ENCODE measurements at regions not wholly inside any gene's neighbourhood (a gene's known extent, or its start where the extent isn't known, plus 50 kb on each side); places are given as distances from the start of the nearest gene placed in this dataset.

- no peak overlapping the region for H3K9ac ChIP-seq (ENCODE audit: low read length)
- no peak for TF ChIP-seq EZH2 (optimal IDR thresholded peaks at IDR 0.05; ENCODE audit: low read depth, low read length)
- peak; percentile 55 for TF ChIP-seq CTCF (IDR thresholded peaks at IDR 0.05; ENCODE audit: low read length)
- no peak for TF ChIP-seq EZH2phosphoT487 (IDR thresholded peaks at IDR 0.05; ENCODE audit: low read length)
- DNase-seq: peak; percentile 11
- H3K4me1 ChIP-seq (ENCODE audit: low read length): no peaks in the 10 kb centered on the region
- no peaks in the 10 kb centered on the region for H3K9me3 ChIP-seq (replicated peaks; ENCODE audit: insufficient read depth, low read length)
- H3K79me2 ChIP-seq (ENCODE audit: low read length): no peaks in the 10 kb centered on the region
- no peaks in the 10 kb centered on the region for H3K27me3 ChIP-seq (replicated peaks; ENCODE audit: insufficient read depth, low read length)
- H3K4me2 ChIP-seq (ENCODE audit: low read depth, low read length): no peak overlapping the region
- H4K20me1 ChIP-seq (ENCODE audit: insufficient read depth, low read length): no peaks in the 10 kb centered on the region
- no peaks in the 10 kb centered on the region for H3F3A ChIP-seq (ENCODE audit: insufficient read depth, low read length)
- H3K36me3 ChIP-seq (replicated peaks; ENCODE audit: insufficient read depth, low read length): no peaks in the 10 kb centered on the region
- no peak overlapping the region for H3K4me3 ChIP-seq (ENCODE audit: low read length)
- no peak overlapping the region for H2AFZ ChIP-seq (ENCODE audit: low read length)
- no peak overlapping the region for H3K27ac ChIP-seq (ENCODE audit: low read length)
- H3K9me2 ChIP-seq (replicated peaks; ENCODE audit: insufficient read depth, low read length): no peaks in the 10 kb centered on the region
Observed at GRCh38 chrX:137166591-137166990, 132.8 kb upstream of the GPR101 start.

- no peak overlapping the region for H3K4me2 ChIP-seq (ENCODE audit: low read depth, low read length)
- no peaks in the 10 kb centered on the region for H3K79me2 ChIP-seq (ENCODE audit: low read length)
- no peaks in the 10 kb centered on the region for H3F3A ChIP-seq (ENCODE audit: insufficient read depth, low read length)
- H3K27me3 ChIP-seq (replicated peaks; ENCODE audit: insufficient read depth, low read length): no peaks in the 10 kb centered on the region
- H3K27ac ChIP-seq (ENCODE audit: low read length): no peak overlapping the region
- no peaks in the 10 kb centered on the region for H3K9me2 ChIP-seq (replicated peaks; ENCODE audit: insufficient read depth, low read length)
- no peak overlapping the region for H3K9ac ChIP-seq (ENCODE audit: low read length)
- H3K4me3 ChIP-seq (ENCODE audit: low read length): no peak overlapping the region
- H3K36me3 ChIP-seq (replicated peaks; ENCODE audit: insufficient read depth, low read length): no peaks in the 10 kb centered on the region
- no peaks in the 10 kb centered on the region for H3K9me3 ChIP-seq (replicated peaks; ENCODE audit: insufficient read depth, low read length)
- no peaks in the 10 kb centered on the region for H4K20me1 ChIP-seq (ENCODE audit: insufficient read depth, low read length)
- no peak overlapping the region for H2AFZ ChIP-seq (ENCODE audit: low read length)
- no peak for DNase-seq
- TF ChIP-seq EZH2 (optimal IDR thresholded peaks at IDR 0.05; ENCODE audit: low read depth, low read length): no peak
- TF ChIP-seq EZH2phosphoT487 (IDR thresholded peaks at IDR 0.05; ENCODE audit: low read length): no peak
- TF ChIP-seq CTCF (IDR thresholded peaks at IDR 0.05; ENCODE audit: low read length): no peak
- no peaks in the 10 kb centered on the region for H3K4me1 ChIP-seq (ENCODE audit: low read length)
Observed at GRCh38 chrX:137164329-137164728, 130.5 kb upstream of the GPR101 start.

- Histone ChIP-seq H3K4me3 (ENCODE audit: low read length) (no peak overlapping the region), H3K9ac (ENCODE audit: low read length) (no peak overlapping the region), H3K79me2 (ENCODE audit: low read length) (no peaks in the 10 kb centered on the region), H3K27me3 (replicated peaks; ENCODE audit: insufficient read depth, low read length) (no peaks in the 10 kb centered on the region), H4K20me1 (ENCODE audit: insufficient read depth, low read length) (no peaks in the 10 kb centered on the region), H3F3A (ENCODE audit: insufficient read depth, low read length) (no peaks in the 10 kb centered on the region), H3K9me2 (replicated peaks; ENCODE audit: insufficient read depth, low read length) (no peaks in the 10 kb centered on the region), H3K36me3 (replicated peaks; ENCODE audit: insufficient read depth, low read length) (no peaks in the 10 kb centered on the region), H3K4me1 (ENCODE audit: low read length) (no peaks in the 10 kb centered on the region), H3K27ac (ENCODE audit: low read length) (no peak overlapping the region), H3K4me2 (ENCODE audit: low read depth, low read length) (no peak overlapping the region), H2AFZ (ENCODE audit: low read length) (no peak overlapping the region), H3K9me3 (replicated peaks; ENCODE audit: insufficient read depth, low read length) (no peaks in the 10 kb centered on the region)
- TF ChIP-seq EZH2phosphoT487 (IDR thresholded peaks at IDR 0.05; ENCODE audit: low read length) (no peak), EZH2 (optimal IDR thresholded peaks at IDR 0.05; ENCODE audit: low read depth, low read length) (no peak), CTCF (IDR thresholded peaks at IDR 0.05; ENCODE audit: low read length) (no peak)
- no peak for DNase-seq
Observed at GRCh38 chrX:137151403-137151802, 117.6 kb upstream of the GPR101 start.
